Stimulated activated CD4-positive, alpha-beta T cell treated with anti-CD3 and anti-CD28 coated beads, Interleukin-1b, Interleukin-23, amount 100 ng/mL, for 48 hours (primary cell): ENCODE measurements at regions not wholly inside any gene's neighbourhood (a gene's known extent, or its start where the extent isn't known, plus 50 kb on each side); places are given as distances from the start of the nearest gene placed in this dataset.

ENCODE experiments used
- DNase-seq: peaks from one replicate; pipeline ENCODE4 v3.0.0-alpha.2; 2020

GRCh38 chr14:99100497-99101270, 171.3 kb downstream of the BCL11B start:
- no peak for DNase-seq

DNA sequence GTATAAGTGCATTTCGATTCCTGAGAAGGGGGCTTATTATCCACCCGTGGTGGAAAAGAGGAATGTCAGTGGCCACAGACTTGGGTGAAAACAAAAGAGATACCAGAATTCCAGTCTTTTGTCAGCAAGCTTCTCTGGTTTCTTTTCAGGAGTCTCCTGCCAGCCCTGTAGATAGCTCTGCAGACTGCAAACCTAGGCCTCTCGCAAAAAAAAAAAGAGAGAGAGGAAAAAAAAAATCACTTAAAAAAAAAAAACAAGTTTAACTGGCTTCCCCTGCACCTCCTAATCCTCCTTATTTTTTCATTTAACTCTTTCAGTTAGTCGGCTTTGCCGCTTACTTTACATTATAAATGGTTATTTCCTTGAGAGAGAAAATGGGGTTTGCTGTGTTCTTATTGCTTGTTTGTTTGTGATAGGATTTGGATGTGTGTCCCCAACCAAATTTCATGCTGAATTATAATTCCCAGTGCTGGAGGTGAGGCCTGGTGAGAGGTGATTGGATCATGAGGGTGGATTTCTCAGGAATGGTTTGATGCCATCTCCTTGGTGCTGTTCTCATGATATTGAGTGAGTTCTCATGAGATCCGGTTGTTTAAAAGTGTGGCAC, 170.0 kb downstream of the BCL11B start:
- DNase-seq, result no peak

DNA sequence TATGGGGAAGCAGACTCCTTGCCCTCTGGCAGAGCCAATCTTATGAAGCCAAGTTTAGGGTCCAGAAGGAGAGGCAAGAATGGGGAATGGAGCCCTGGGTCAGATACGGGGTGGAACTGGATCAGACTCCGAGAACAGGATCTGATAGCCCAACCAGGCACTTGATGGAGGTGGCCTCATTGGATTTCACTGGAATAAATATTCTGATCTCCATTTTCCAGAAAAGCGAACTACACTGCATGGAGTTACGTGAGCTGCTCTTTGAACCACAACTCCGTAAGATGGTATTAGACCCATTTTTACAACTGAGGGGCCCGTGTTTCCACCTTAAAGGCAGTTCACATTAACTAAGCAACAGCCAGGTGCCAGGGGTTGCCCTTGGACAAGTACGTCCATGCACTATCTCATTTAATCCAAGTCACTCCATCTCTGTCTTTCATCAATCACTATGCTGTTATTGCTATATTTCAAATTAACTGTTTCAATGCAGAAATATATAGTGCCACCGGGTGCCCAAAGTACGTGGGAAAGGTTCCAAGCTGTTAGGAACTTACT, 155.2 kb downstream of the BCL11B start:
- no peak for DNase-seq

DNA sequence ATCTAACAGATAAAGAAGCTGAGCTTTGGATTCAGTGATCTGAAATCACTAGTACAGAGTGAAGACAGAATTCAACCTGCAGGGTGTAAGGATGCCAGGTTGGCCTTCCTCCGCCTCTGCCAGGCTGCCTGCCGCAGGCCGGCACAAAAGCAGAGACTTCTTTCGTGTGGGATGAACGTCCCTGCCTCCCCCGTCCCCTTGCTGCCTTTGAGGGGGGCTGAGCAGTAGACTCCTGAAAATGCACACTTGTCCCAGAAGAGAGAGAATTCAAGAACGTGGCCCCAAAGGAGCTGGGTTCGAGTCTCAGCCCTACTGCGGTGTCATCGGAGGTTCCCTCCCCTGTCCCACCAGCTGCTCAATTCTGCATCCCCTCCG, 154.3 kb downstream of the BCL11B start:
- DNase-seq, result no peak

DNA sequence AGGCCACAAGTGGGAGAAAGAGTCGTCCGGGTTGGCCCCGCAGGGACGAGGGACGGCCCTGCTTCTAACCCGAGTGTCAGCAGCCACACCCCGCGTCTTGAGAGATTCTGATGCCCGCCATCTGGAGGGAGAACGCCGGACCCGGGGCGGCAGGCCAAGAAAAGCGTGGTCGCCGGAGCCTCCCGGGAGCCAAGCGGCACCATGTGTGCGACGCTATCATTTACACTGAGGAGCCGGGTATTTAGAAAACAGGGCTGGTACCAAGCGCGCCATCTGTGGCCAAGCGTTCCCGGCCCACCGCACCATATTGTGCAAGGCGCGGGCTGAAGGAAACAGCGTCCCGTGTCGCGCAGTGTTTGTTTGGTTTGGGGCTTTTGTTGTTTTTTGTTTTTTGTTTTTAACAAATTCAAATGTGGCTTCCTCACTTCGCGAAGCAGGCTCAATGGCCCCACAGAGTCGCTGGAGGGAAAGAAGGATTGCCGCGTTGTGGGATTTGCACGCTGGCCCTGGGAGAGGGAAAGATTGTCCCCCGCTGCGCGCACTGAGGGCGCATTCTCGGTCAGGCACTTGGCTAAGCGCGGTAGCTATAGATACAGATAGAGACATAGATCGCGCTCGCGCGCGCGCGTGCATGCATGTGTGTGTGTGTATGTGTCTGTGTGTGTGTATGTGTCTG, 153.8 kb downstream of the BCL11B start:
- no peak for DNase-seq

GRCh38 chr14:99118946-99119345, 153.1 kb downstream of the BCL11B start:
- no peak for DNase-seq
